ENCODE measurements at regions not wholly inside any gene's neighbourhood (a gene's known extent, or its start where the extent isn't known, plus 50 kb on each side); places are given as distances from the start of the nearest gene placed in this dataset.

DNA sequence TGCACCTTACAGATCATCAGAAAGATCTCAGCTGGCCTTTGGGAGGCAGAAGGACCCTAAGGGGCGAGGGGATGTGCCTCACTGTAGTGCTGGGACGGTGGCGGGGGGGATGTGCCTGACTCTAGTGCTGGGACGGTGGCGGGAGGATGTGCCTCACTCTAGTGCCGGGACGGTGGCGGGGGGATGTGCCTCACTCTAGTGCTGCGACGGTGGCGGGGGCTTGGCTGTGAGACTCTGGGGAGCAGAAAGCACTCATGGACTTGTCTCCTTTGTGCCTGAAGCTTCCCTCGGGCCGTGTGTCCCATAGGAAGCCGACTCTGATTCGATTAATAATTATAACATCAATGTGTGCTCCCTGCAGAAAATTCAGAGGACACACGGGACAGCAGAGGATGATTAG is 126.6 kb downstream of the ZNF664 start:
- POLR2A ChIA-PET, result no interaction called here
- Histone ChIP-seq H2AFZ (ENCODE audit: low read depth, low read length, poor library complexity, severe bottlenecking) (no peak overlapping the region), H3K27ac (ENCODE audit: low read depth, low read length) (no peak overlapping the region), H3K9me2 (ENCODE audit: insufficient read depth) (no peaks in the 10 kb centered on the region), H4K20me1 (ENCODE audit: insufficient read depth) (no peaks in the 10 kb centered on the region), H3K9ac (ENCODE audit: low read length) (no peak overlapping the region), H3K4me2 (ENCODE audit: low read length) (no peak overlapping the region), H3K79me2 (ENCODE audit: insufficient read depth, low read length) (no peaks in the 10 kb centered on the region), H3K4me3 (replicated peaks in 1 of 2; ENCODE audit: low read depth in 1 of 2, low read length in 2 of 2) (no peak overlapping the region), H3K9me3 (ENCODE audit: control insufficient read depth in 1 of 2, insufficient read depth in 1 of 2, low read depth in 1 of 2, low read length in 2 of 2) (no peaks in the 10 kb centered on the region), H3K4me1 (ENCODE audit: control insufficient read depth in 1 of 2, insufficient read depth in 2 of 2, low read length in 2 of 2) (no peaks in the 10 kb centered on the region), H3K27me3 (ENCODE audit: insufficient read depth, low read length) (peaks cover 16% of the 10 kb centered on the region; the same call in 1 of the 2 replicates), H3K36me3 (ENCODE audit: control insufficient read depth in 1 of 2, insufficient read depth in 2 of 2, low read length in 2 of 2) (no peaks in the 10 kb centered on the region)
- no TSS peak for BruUV-seq (replicated peaks)
- TF ChIP-seq REST (IDR thresholded peaks at IDR 0.05; ENCODE audit: low read depth), result no peak
- intact Hi-C loops (cut with micrococcal nuclease), result no loop called here
- CTCF ChIA-PET, result no interaction called here
- RAD21 ChIA-PET (ENCODE audit: low non-redundant PET in 1 of 2, low total read pairs in 2 of 2, uncharacterized antibody in 2 of 2, unreplicated experiment in 2 of 2), result no interaction called here
- ATAC-seq, result no peak
- DNase-seq (ENCODE audit: low read depth, low spot score), result no peak

DNA sequence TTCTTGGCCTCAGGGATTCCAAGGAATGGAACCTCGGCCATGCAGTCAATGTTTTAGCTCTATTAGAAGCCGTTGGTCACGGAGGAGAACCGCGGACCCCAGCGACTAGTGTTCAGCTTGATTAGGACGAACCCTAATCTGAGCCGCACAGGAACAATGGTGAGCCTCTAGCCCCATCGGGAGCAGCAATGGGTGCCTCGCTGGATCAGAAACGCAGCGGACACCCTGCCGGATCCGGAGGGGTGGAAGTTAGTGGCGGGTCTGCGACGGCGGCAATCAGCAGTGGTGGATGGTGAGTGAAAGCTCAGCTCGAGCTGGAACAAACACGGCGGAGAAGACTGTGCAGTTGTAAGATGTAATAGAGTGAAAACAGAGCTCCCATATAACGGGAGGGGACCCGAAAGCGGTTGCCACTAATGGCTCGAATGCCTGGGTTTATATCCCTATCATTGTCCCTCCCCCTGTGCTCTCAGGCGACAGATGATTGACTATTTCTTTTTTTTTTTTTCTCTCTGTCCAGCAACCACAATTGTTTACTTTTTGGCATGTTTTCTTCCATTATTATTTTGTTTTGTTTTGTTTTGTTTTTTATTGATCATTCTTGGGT is 127.7 kb downstream of the ZNF664 start:
- intact Hi-C loops (cut with micrococcal nuclease), result no loop called here
- DNase-seq (ENCODE audit: low read depth, low spot score) (no peak), ATAC-seq (no peak)
- Histone ChIP-seq H3K4me3 (replicated peaks in 1 of 2; ENCODE audit: low read depth in 1 of 2, low read length in 2 of 2) (no peak overlapping the region), H3K9ac (ENCODE audit: low read length) (no peak overlapping the region), H3K36me3 (ENCODE audit: control insufficient read depth in 1 of 2, insufficient read depth in 2 of 2, low read length in 2 of 2) (no peaks in the 10 kb centered on the region), H3K9me2 (ENCODE audit: insufficient read depth) (no peaks in the 10 kb centered on the region), H3K4me1 (ENCODE audit: control insufficient read depth in 1 of 2, insufficient read depth in 2 of 2, low read length in 2 of 2) (no peaks in the 10 kb centered on the region), H2AFZ (ENCODE audit: low read depth, low read length, poor library complexity, severe bottlenecking) (no peak overlapping the region), H3K27me3 (ENCODE audit: insufficient read depth, low read length) (peaks cover 16% of the 10 kb centered on the region; the same call in 1 of the 2 replicates), H3K9me3 (ENCODE audit: control insufficient read depth in 1 of 2, insufficient read depth in 1 of 2, low read depth in 1 of 2, low read length in 2 of 2) (no peaks in the 10 kb centered on the region), H3K27ac (ENCODE audit: low read depth, low read length) (no peak overlapping the region), H3K4me2 (ENCODE audit: low read length) (no peak overlapping the region), H4K20me1 (ENCODE audit: insufficient read depth) (no peaks in the 10 kb centered on the region), H3K79me2 (ENCODE audit: insufficient read depth, low read length) (no peaks in the 10 kb centered on the region)
- ChIA-PET POLR2A (no interaction called here), RAD21 (ENCODE audit: low non-redundant PET in 1 of 2, low total read pairs in 2 of 2, uncharacterized antibody in 2 of 2, unreplicated experiment in 2 of 2) (no interaction called here), CTCF (no interaction called here)
- TF ChIP-seq EZH2phosphoT487 (IDR thresholded peaks at IDR 0.05; ENCODE audit: borderline replicate concordance) (no peak), POLR2A (IDR thresholded peaks at IDR 0.05; ENCODE audit: borderline replicate concordance, extremely low read depth, insufficient read depth, insufficient read length) (no peak)
- BruUV-seq (replicated peaks), result no TSS peak
